ENCODE measurements at regions not wholly inside any gene's neighbourhood (a gene's known extent, or its start where the extent isn't known, plus 50 kb on each side); places are given as distances from the start of the nearest gene placed in this dataset.
"Not testable (repeated sequence)": the region's sequence is repeated elsewhere in the genome, so short reads cannot be mapped to it uniquely, and the experiment has no call there.

- CTCF ChIA-PET: interaction anchor here (0.9 to 2.8 kb wide), 4 partner anchors 8 to 25 kb away, joined by 3 to 18 read pairs (median 4); no protein-coding TSS in a partner anchor
- no peak for TF ChIP-seq CTCF (IDR thresholded peaks at IDR 0.05; ENCODE audit: control extremely low read depth, extremely low read depth, low read depth, missing control alignments)
- POLR2A ChIA-PET: no interaction called here
- DNase-seq (ENCODE audit: extremely low spot score): no peak
Measured at GRCh38 chr7:142507799-142508198, 241.5 kb upstream of the PRSS1 start.

- CTCF ChIA-PET: interaction anchor here (1.3 to 2.8 kb wide), 3 partner anchors 9 to 12 kb away, joined by 3 to 18 read pairs (median 4); no protein-coding TSS in a partner anchor
- DNase-seq (ENCODE audit: extremely low spot score); POLR2A ChIA-PET: not testable (repeated sequence)
Measured at GRCh38 chr7:142507066-142507465, 242.2 kb upstream of the PRSS1 start.

GRCh38 chr7:142506601-142507000 is 242.7 kb upstream of the PRSS1 start:
- POLR2A ChIA-PET: no interaction called here

GRCh38 chr7:142503949-142504348 is 245.3 kb upstream of the PRSS1 start:
- CTCF ChIA-PET: interaction anchor here (1.3 to 6.1 kb wide), 4 partner anchors 12 to 25 kb away, joined by 3 to 31 read pairs (median 8); no protein-coding TSS in a partner anchor
- DNase-seq (ENCODE audit: extremely low spot score); POLR2A ChIA-PET: not testable (repeated sequence)

More at GRCh38 chr7:142506601-142507000, 242.7 kb upstream of the PRSS1 start:
- no peak for TF ChIP-seq CTCF (IDR thresholded peaks at IDR 0.05; ENCODE audit: control extremely low read depth, extremely low read depth, low read depth, missing control alignments)
- CTCF ChIA-PET: interaction anchor here (0.8 to 2.8 kb wide), 7 partner anchors 9 to 41 kb away, joined by 3 to 18 read pairs (median 7); no protein-coding TSS in a partner anchor
- no peak for DNase-seq (ENCODE audit: extremely low spot score)

- ChIA-PET CTCF (interaction anchor here (6.1 kb wide), 1 partner anchor 13 kb away, joined by 31 read pairs; no protein-coding TSS in a partner anchor), POLR2A (no interaction called here)
Measured at GRCh38 chr7:142503036-142503435, 245.2 kb upstream of the PRSS58 start.

GRCh38 chr7:142501434-142501833 is 243.6 kb upstream of the PRSS58 start:
- POLR2A ChIA-PET: no interaction called here
- CTCF ChIA-PET: interaction anchor here (0.8 to 9.4 kb wide), 4 partner anchors 15 to 86 kb away, joined by 3 to 158 read pairs (median 18); no protein-coding TSS in a partner anchor
- no peak for TF ChIP-seq CTCF (IDR thresholded peaks at IDR 0.05; ENCODE audit: control extremely low read depth, extremely low read depth, low read depth, missing control alignments)
- DNase-seq (ENCODE audit: extremely low spot score): no peak

More at GRCh38 chr7:142503036-142503435, 245.2 kb upstream of the PRSS58 start:
- no peak for TF ChIP-seq CTCF (IDR thresholded peaks at IDR 0.05; ENCODE audit: control extremely low read depth, extremely low read depth, low read depth, missing control alignments)
- no peak for DNase-seq (ENCODE audit: extremely low spot score)

- DNase-seq (ENCODE audit: extremely low spot score): no peak
- TF ChIP-seq CTCF (IDR thresholded peaks at IDR 0.05; ENCODE audit: control extremely low read depth, extremely low read depth, low read depth, missing control alignments): no peak
- POLR2A ChIA-PET: no interaction called here
- CTCF ChIA-PET: interaction anchor here (6.1 to 9.4 kb wide), 2 partner anchors 16 to 19 kb away, joined by 31 to 158 read pairs; no protein-coding TSS in a partner anchor
Measured at GRCh38 chr7:142500366-142500765, 242.5 kb upstream of the PRSS58 start.
